ELF-1 (cell line): ENCODE measurements at regions not wholly inside any gene's neighbourhood (a gene's known extent, or its start where the extent isn't known, plus 50 kb on each side); places are given as distances from the start of the nearest gene placed in this dataset.
A peak's percentile ranks its signal among the peaks of the same experiment; 100 is the strongest.
"Not testable (repeated sequence)": the region's sequence is repeated elsewhere in the genome, so short reads cannot be mapped to it uniquely, and the experiment has no call there.

Experiments used
- DNase-seq: peaks from one replicate; pipeline ENCODE4 v3.0.0-alpha.2; 2016; ENCODE audit warnings: low read depth, low spot score

GRCh38 chrX:140342410-140342809, 162.5 kb downstream of the SOX3 start:
- DNase-seq = no peak

GRCh38 chrX:140337263-140337662, 167.6 kb downstream of the SOX3 start:
- DNase-seq = no peak

- DNase-seq = no peak
Observed at GRCh38 chrX:140318296-140318695, 186.6 kb downstream of the SOX3 start.

- DNase-seq = no peak
Observed at GRCh38 chrX:140317462-140317861, 187.4 kb downstream of the SOX3 start.

- no peak for DNase-seq
Observed at GRCh38 chrX:140298960-140299825, 205.7 kb downstream of the SOX3 start.

- DNase-seq = no peak
Observed at GRCh38 chrX:140297273-140297672, 207.6 kb downstream of the SOX3 start.

GRCh38 chrX:140292961-140293360, 211.9 kb downstream of the SOX3 start:
- DNase-seq = peak; percentile 34

- peak; percentile 86 for DNase-seq
Observed at GRCh38 chrX:140292188-140292587, 212.7 kb downstream of the SOX3 start.

- DNase-seq = peak; percentile 13
Observed at GRCh38 chrX:140274811-140275525, 229.9 kb downstream of the SOX3 start.

- DNase-seq = no peak
Observed at GRCh38 chrX:140273921-140274320, 230.9 kb downstream of the SOX3 start.

GRCh38 chrX:140250391-140250790, 254.5 kb downstream of the SOX3 start:
- DNase-seq = no peak

- peak; percentile 20 for DNase-seq
Observed at GRCh38 chrX:140249088-140249487, 255.8 kb downstream of the SOX3 start.

- peak; percentile 9 for DNase-seq
Observed at GRCh38 chrX:140229191-140229590, 263.9 kb upstream of the CXorf66 start.

- DNase-seq = not testable (repeated sequence)
Observed at GRCh38 chrX:140226037-140226436, 260.7 kb upstream of the CXorf66 start.

- not testable (repeated sequence) for DNase-seq
Observed at GRCh38 chrX:140215894-140216293, 250.6 kb upstream of the CXorf66 start.

- not testable (repeated sequence) for DNase-seq
Observed at GRCh38 chrX:140214518-140214917, 249.2 kb upstream of the CXorf66 start.

GRCh38 chrX:140206657-140207056, 241.3 kb upstream of the CXorf66 start:
- no peak for DNase-seq

GRCh38 chrX:140190441-140191108, 225.3 kb upstream of the CXorf66 start:
- DNase-seq = no peak

GRCh38 chrX:140180585-140180984, 215.3 kb upstream of the CXorf66 start:
- no peak for DNase-seq

- no peak for DNase-seq
Observed at GRCh38 chrX:140177821-140178220, 212.5 kb upstream of the CXorf66 start.

- DNase-seq = no peak
Observed at GRCh38 chrX:140172401-140172800, 207.1 kb upstream of the CXorf66 start.

- DNase-seq = no peak
Observed at GRCh38 chrX:140167551-140167950, 202.2 kb upstream of the CXorf66 start.
